ENCODE measurements at regions not wholly inside any gene's neighbourhood (a gene's known extent, or its start where the extent isn't known, plus 50 kb on each side); places are given as distances from the start of the nearest gene placed in this dataset.

- Mint-ChIP-seq H3K36me3 (no peaks in the 10 kb centered on the region), H3K27ac (no peak overlapping the region), H3K27me3 (ENCODE audit: low read depth in 3 of 3) (no peaks in the 10 kb centered on the region), H3K4me1 (no peaks in the 10 kb centered on the region), H3K9me3 (peaks cover 0 to 3% (median 0%) of the 10 kb centered on the region in 7 donors), H3K4me3 (no peak overlapping the region)
- H3K9me3 ChIP-seq (replicated peaks in 1 of 2; ENCODE audit: control insufficient read depth in 1 of 2, insufficient read depth in 1 of 2, low read length in 2 of 2): no peaks in the 10 kb centered on the region
- H3K79me2 ChIP-seq (ENCODE audit: insufficient read depth, low read length): no peaks in the 10 kb centered on the region
- DNase-seq: no peak
- H3K4me2 ChIP-seq (replicated peaks; ENCODE audit: extremely low read depth, low read length, poor library complexity, severe bottlenecking): no peak overlapping the region
- WGBS (ENCODE audit: insufficient coverage): 100% methylated on average over 1 of the region's 2 CpGs
- H3K9ac ChIP-seq (ENCODE audit: insufficient read depth, low read length, poor library complexity, severe bottlenecking): no peak overlapping the region
- H2AFZ ChIP-seq (ENCODE audit: insufficient read depth, low read depth, low read length, poor library complexity, severe bottlenecking): no peak overlapping the region
- H3K4me1 ChIP-seq (ENCODE audit: control insufficient read depth in 1 of 2, insufficient read depth in 2 of 2, low read length in 2 of 2): no peaks in the 10 kb centered on the region
- no peak for TF ChIP-seq CTCF (IDR thresholded peaks at IDR 0.05)
- H3K27ac ChIP-seq (ENCODE audit: low read depth in 1 of 2, low read length in 2 of 2): no peak overlapping the region
- no peak overlapping the region for H3K4me3 ChIP-seq (replicated peaks in 1 of 3; ENCODE audit: low read depth in 2 of 3, low read length in 3 of 3)
- no peaks in the 10 kb centered on the region for H4K20me1 ChIP-seq (ENCODE audit: insufficient read depth, low read length)
- H3K27me3 ChIP-seq (ENCODE audit: control insufficient read depth in 2 of 2, insufficient read depth in 2 of 2, low read length in 2 of 2): no peaks in the 10 kb centered on the region
- H3K36me3 ChIP-seq (replicated peaks in 1 of 2; ENCODE audit: control insufficient read depth in 1 of 2, insufficient read depth in 2 of 2, low read length in 2 of 2): no peaks in the 10 kb centered on the region
- intact Hi-C loops (cut with micrococcal nuclease): no loop called here
Observed at GRCh38 chr9:82552784-82553183, 510.2 kb downstream of the RASEF start.

- TF ChIP-seq CTCF (IDR thresholded peaks at IDR 0.05): no peak
- Histone ChIP-seq H3K27me3 (ENCODE audit: control insufficient read depth in 2 of 2, insufficient read depth in 2 of 2, low read length in 2 of 2) (no peaks in the 10 kb centered on the region), H4K20me1 (ENCODE audit: insufficient read depth, low read length) (no peaks in the 10 kb centered on the region), H2AFZ (ENCODE audit: insufficient read depth, low read depth, low read length, poor library complexity, severe bottlenecking) (no peak overlapping the region), H3K27ac (ENCODE audit: low read depth in 1 of 2, low read length in 2 of 2) (no peak overlapping the region), H3K4me1 (ENCODE audit: control insufficient read depth in 1 of 2, insufficient read depth in 2 of 2, low read length in 2 of 2) (no peaks in the 10 kb centered on the region), H3K4me3 (replicated peaks in 1 of 3; ENCODE audit: low read depth in 2 of 3, low read length in 3 of 3) (no peak overlapping the region), H3K79me2 (ENCODE audit: insufficient read depth, low read length) (no peaks in the 10 kb centered on the region), H3K9ac (ENCODE audit: insufficient read depth, low read length, poor library complexity, severe bottlenecking) (no peak overlapping the region), H3K4me2 (replicated peaks; ENCODE audit: extremely low read depth, low read length, poor library complexity, severe bottlenecking) (no peak overlapping the region), H3K9me3 (replicated peaks in 1 of 2; ENCODE audit: control insufficient read depth in 1 of 2, insufficient read depth in 1 of 2, low read length in 2 of 2) (no peaks in the 10 kb centered on the region), H3K36me3 (replicated peaks in 1 of 2; ENCODE audit: control insufficient read depth in 1 of 2, insufficient read depth in 2 of 2, low read length in 2 of 2) (no peaks in the 10 kb centered on the region)
- no peaks in the 10 kb centered on the region for H3K4me1 Mint-ChIP-seq
- intact Hi-C loops (cut with micrococcal nuclease): no loop called here
- H3K9me3 Mint-ChIP-seq: peaks cover 0 to 3% (median 0%) of the 10 kb centered on the region in 7 donors
- 70% methylated on average over 5 of the region's 8 CpGs for WGBS (ENCODE audit: insufficient coverage)
- H3K27ac Mint-ChIP-seq: no peak overlapping the region
- DNase-seq: peak in 1 of 3 donors; percentile 22
- no peaks in the 10 kb centered on the region for H3K27me3 Mint-ChIP-seq (ENCODE audit: low read depth in 3 of 3)
- H3K36me3 Mint-ChIP-seq: no peaks in the 10 kb centered on the region
- no peak overlapping the region for H3K4me3 Mint-ChIP-seq
Observed at GRCh38 chr9:82553654-82554366, 509.1 kb downstream of the RASEF start.

All from CD14-positive monocyte (primary cell).